ENCODE measurements at regions not wholly inside any gene's neighbourhood (a gene's known extent, or its start where the extent isn't known, plus 50 kb on each side); places are given as distances from the start of the nearest gene placed in this dataset.

DNA sequence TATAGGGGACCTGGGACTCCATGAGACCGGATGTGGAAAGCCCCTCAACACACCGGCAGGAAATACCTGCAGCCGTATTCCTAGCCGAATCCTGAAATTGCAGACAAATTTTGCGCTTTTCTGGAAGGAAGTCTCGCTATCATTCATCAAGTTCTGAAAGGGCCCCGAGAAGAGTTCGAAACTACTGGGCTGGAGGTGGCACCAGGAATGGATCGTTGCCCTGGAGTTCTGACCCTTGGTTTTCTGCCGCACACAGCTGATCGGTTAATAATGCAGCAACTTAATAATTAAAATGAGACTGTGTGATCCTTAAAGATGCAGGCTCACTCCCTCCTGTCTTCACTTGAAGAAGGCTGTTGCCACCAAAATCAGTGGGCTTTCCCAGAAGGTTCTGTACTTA lies 55.7 kb upstream of the MRTFB start:
- TF ChIP-seq, protein P1, sequence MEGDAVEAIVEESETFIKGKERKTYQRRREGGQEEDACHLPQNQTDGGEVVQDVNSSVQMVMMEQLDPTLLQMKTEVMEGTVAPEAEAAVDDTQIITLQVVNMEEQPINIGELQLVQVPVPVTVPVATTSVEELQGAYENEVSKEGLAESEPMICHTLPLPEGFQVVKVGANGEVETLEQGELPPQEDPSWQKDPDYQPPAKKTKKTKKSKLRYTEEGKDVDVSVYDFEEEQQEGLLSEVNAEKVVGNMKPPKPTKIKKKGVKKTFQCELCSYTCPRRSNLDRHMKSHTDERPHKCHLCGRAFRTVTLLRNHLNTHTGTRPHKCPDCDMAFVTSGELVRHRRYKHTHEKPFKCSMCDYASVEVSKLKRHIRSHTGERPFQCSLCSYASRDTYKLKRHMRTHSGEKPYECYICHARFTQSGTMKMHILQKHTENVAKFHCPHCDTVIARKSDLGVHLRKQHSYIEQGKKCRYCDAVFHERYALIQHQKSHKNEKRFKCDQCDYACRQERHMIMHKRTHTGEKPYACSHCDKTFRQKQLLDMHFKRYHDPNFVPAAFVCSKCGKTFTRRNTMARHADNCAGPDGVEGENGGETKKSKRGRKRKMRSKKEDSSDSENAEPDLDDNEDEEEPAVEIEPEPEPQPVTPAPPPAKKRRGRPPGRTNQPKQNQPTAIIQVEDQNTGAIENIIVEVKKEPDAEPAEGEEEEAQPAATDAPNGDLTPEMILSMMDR (IDR thresholded peaks at IDR 0.05): no peak
- no peak for TF ChIP-seq POLR2A (IDR thresholded peaks at IDR 0.05)
